ENCODE measurements at regions not wholly inside any gene's neighbourhood (a gene's known extent, or its start where the extent isn't known, plus 50 kb on each side); places are given as distances from the start of the nearest gene placed in this dataset.
A peak's percentile ranks its signal among the peaks of the same experiment; 100 is the strongest.

DNA sequence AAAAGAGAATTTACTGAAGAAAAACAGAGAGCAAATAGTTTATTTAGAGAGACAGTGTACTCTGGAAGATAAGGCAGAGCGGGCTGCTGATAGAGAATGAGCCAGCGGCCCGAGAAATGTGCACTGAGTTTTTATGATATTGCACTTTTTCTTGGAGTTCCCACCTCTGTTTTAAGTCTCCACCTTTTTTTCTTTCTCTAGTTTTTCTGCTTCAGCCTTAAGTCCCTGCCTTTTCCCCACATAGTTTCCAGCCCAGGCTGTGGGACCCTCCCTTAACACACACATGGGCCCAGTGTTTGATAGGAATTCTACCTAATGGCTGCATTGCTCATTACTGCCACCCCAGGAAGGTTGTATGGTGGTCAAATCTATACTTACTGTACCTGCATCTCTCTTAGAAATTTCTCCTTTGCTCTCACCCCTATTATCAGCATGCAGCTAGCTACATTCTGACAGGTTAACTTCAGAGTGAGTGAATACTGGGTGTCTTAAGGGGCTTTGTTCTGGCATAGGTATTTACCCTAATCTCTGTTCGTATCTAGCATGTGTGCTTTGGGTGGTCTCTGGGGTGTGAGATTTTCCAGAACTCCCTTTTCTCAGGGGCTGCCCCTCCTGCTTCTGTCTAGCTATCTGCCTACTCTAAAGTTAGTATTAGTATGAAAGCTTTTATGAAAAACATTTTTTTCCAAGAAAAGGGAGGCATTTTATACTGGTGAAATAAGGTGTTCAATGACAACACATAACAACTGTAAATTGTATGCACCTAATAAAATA, 127.3 kb upstream of the TOP3B start:
- in situ Hi-C loops (cut with HindIII; ENCODE audit: low pct_ligation_motif_present, low sequenced_read_pairs): no loop called here
- H3K4me3 ChIP-seq (ENCODE audit: low read depth, low read length): no peak overlapping the region
- no peak for DNase-seq
- H3K36me3 ChIP-seq (replicated peaks): no peaks in the 10 kb centered on the region
- TF ChIP-seq, protein P1, sequence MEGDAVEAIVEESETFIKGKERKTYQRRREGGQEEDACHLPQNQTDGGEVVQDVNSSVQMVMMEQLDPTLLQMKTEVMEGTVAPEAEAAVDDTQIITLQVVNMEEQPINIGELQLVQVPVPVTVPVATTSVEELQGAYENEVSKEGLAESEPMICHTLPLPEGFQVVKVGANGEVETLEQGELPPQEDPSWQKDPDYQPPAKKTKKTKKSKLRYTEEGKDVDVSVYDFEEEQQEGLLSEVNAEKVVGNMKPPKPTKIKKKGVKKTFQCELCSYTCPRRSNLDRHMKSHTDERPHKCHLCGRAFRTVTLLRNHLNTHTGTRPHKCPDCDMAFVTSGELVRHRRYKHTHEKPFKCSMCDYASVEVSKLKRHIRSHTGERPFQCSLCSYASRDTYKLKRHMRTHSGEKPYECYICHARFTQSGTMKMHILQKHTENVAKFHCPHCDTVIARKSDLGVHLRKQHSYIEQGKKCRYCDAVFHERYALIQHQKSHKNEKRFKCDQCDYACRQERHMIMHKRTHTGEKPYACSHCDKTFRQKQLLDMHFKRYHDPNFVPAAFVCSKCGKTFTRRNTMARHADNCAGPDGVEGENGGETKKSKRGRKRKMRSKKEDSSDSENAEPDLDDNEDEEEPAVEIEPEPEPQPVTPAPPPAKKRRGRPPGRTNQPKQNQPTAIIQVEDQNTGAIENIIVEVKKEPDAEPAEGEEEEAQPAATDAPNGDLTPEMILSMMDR (IDR thresholded peaks at IDR 0.05; ENCODE audit: low read depth, low read length, missing control alignments): peak; percentile 32
- H3K27me3 ChIP-seq (replicated peaks): no peaks in the 10 kb centered on the region
- no peak overlapping the region for H3K27ac ChIP-seq

GRCh38 chr22:22106855-22107254, 124.3 kb upstream of the TOP3B start:
- no peak for DNase-seq
- in situ Hi-C loops (cut with HindIII; ENCODE audit: low pct_ligation_motif_present, low sequenced_read_pairs): no loop called here
- TF ChIP-seq, protein P1 (IDR thresholded peaks at IDR 0.05; ENCODE audit: low read depth, low read length, missing control alignments): no peak
- Histone ChIP-seq H3K27me3 (replicated peaks) (no peaks in the 10 kb centered on the region), H3K4me3 (ENCODE audit: low read depth, low read length) (no peak overlapping the region), H3K36me3 (replicated peaks) (no peaks in the 10 kb centered on the region), H3K27ac (no peak overlapping the region)

GRCh38 chr22:22105364-22105763, 122.8 kb upstream of the TOP3B start:
- no peak for DNase-seq
- H3K27me3 ChIP-seq (replicated peaks): peaks cover 3% of the 10 kb centered on the region
- in situ Hi-C loops (cut with HindIII; ENCODE audit: low pct_ligation_motif_present, low sequenced_read_pairs): no loop called here
- no peak overlapping the region for H3K4me3 ChIP-seq (ENCODE audit: low read depth, low read length)
- no peak overlapping the region for H3K27ac ChIP-seq
- H3K36me3 ChIP-seq (replicated peaks): no peaks in the 10 kb centered on the region
- TF ChIP-seq, protein P1 (IDR thresholded peaks at IDR 0.05; ENCODE audit: low read depth, low read length, missing control alignments): no peak

- H3K36me3 ChIP-seq (replicated peaks): no peaks in the 10 kb centered on the region
- DNase-seq: no peak
- TF ChIP-seq, protein P1 (IDR thresholded peaks at IDR 0.05; ENCODE audit: low read depth, low read length, missing control alignments): peak; percentile 71
- in situ Hi-C loops (cut with HindIII; ENCODE audit: low pct_ligation_motif_present, low sequenced_read_pairs): no loop called here
- H3K27me3 ChIP-seq (replicated peaks): peaks cover 8% of the 10 kb centered on the region
- H3K4me3 ChIP-seq (ENCODE audit: low read depth, low read length): no peak overlapping the region
- no peak overlapping the region for H3K27ac ChIP-seq
Measured at GRCh38 chr22:22103078-22103875, 120.7 kb upstream of the TOP3B start.

DNA sequence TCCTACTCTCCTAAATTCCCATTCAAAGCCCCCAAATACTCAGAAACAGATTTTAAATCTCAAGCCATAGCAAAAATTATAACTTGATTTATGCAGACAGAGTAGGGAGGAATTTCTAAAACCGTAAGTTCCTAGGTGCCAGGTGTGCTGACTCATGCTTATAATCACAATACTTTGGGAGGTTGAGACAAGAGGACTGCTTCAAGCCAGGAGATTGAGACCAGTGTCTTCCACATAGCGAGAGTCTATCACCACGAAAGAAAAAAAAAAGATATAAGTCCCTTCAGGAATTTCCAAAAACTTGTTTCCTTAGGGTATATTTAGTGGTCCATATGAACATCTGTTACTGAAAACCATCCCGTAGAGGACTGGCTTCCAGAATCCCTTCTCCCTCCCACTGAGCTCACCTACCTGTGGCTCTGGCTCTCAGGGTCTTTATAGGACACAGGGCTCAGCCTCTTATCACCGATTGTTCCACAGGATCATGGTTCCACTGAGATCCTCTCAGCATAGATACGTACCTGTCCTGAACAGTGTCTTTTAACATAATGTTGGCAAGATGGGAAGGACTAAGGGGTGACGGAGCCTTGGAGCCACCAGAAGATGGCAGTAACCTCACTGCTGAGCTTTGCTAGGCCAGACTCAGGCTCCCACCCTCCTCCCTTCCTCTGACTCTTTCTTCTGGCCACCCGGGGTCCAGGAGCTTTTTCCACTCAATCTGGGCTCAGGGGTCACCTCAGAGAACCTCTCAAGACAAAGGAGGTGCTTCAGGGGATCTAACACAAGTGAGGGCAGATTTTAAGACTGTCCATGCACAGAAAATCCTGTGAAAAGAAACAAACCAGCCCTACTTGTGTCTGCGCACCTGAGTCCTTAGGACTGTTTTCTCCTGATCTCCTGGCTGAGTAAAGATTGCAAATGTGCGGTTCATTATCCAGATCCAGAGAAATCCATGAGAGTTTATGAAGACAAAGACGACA, 117.5 kb upstream of the TOP3B start:
- DNase-seq: peak; percentile 13
- TF ChIP-seq, protein P1 (IDR thresholded peaks at IDR 0.05; ENCODE audit: low read depth, low read length, missing control alignments): peak; percentile 70

More for the DNA sequence above, 117.5 kb upstream of the TOP3B start:
- no peak overlapping the region for H3K27ac ChIP-seq
- H3K36me3 ChIP-seq (replicated peaks): no peaks in the 10 kb centered on the region
- in situ Hi-C loops (cut with HindIII; ENCODE audit: low pct_ligation_motif_present, low sequenced_read_pairs): no loop called here
- H3K27me3 ChIP-seq (replicated peaks): peaks cover 32% of the 10 kb centered on the region
- no peak overlapping the region for H3K4me3 ChIP-seq (ENCODE audit: low read depth, low read length)

All from brain microvascular endothelial cell (primary cell).